IMR-90 (cell line): ENCODE measurements at regions not wholly inside any gene's neighbourhood (a gene's known extent, or its start where the extent isn't known, plus 50 kb on each side); places are given as distances from the start of the nearest gene placed in this dataset.

ENCODE experiments used
- ATAC-seq: fragments of 200-7000 bp; cut with Tn5 transposase; 2 replicates; pipeline ENCODE4 v1.9.1; 2020; ENCODE audit warnings: low read depth, mild to moderate bottlenecking, moderate library complexity
- BruUV-seq: library from RNA; stranded (reverse); fragments of 400-500 nt; replicated peaks from 2 replicates; lab custom pipeline; 2021; lab: Mats Ljungman, UMichigan
- CTCF ChIA-PET: fragments of 300-600 bp; formaldehyde crosslinking; extraction: SDS; loops from one replicate; lab custom pipeline; 2021; ENCODE audit warnings: antibody characterized with exemption; lab: Yijun Ruan, JAX
- POLR2A ChIA-PET: fragments of 300-600 bp; sonication (Branson Sonifier 250); formaldehyde crosslinking; loops from one replicate; lab custom pipeline; 2022; ENCODE audit warnings: antibody characterized with exemption; ENCODE audit not compliant: unreplicated experiment; lab: Charles Lee
- DNase-seq: peaks from one replicate; pipeline ENCODE4 v3.0.0; 2013
- H2AFZ ChIP-seq: replicated peaks from 2 replicates; pipeline ENCODE3; 2013; ENCODE audit warnings: low read length, mild to moderate bottlenecking; ENCODE audit not compliant: poor library complexity
- H2AK5ac ChIP-seq: 2 replicates; pipeline ENCODE4 v1.6.1; 2013; ENCODE audit warnings: low read depth, low read length, inconsistent platforms
- H2AK9ac ChIP-seq: replicated peaks from 2 replicates; pipeline ENCODE3; 2013; ENCODE audit warnings: mild to moderate bottlenecking, low read depth, low read length, moderate library complexity; ENCODE audit not compliant: poor library complexity
- H2BK120ac ChIP-seq: 2 replicates; pipeline ENCODE4 v1.6.1; 2013; ENCODE audit warnings: low read depth, low read length, inconsistent platforms
- H2BK15ac ChIP-seq: 3 replicates; pipeline ENCODE4 v1.6.1; 2013; ENCODE audit warnings: low read depth, low read length, inconsistent platforms
- H2BK20ac ChIP-seq: 2 replicates; pipeline ENCODE4 v1.6.1; 2013; ENCODE audit warnings: low read depth, mild to moderate bottlenecking, inconsistent platforms, low read length, moderate library complexity
- H2BK5ac ChIP-seq: 2 replicates; pipeline ENCODE4 v1.6.1; 2013; ENCODE audit warnings: mild to moderate bottlenecking, low read depth, low read length, inconsistent platforms; ENCODE audit not compliant: poor library complexity, severe bottlenecking
- H3K14ac ChIP-seq: replicated peaks from 2 replicates; pipeline ENCODE4 v1.6.1; 2013; ENCODE audit warnings: low read depth, low read length, inconsistent platforms
- H3K18ac ChIP-seq: 2 replicates; pipeline ENCODE4 v1.6.1; 2013; ENCODE audit warnings: low read depth, low read length, control low read depth
- H3K23ac ChIP-seq: 2 replicates; pipeline ENCODE4 v1.6.1; 2013; ENCODE audit warnings: low read depth, low read length, inconsistent platforms
- H3K27ac ChIP-seq: 2 replicates; pipeline ENCODE4 v1.5.1; 2013; ENCODE audit warnings: mild to moderate bottlenecking, control low read depth, low read length; ENCODE audit not compliant: insufficient read depth
- H3K27me3 ChIP-seq: 2 replicates; pipeline ENCODE4 v1.6.1; 2013; ENCODE audit warnings: low read length; ENCODE audit not compliant: control insufficient read depth, insufficient read depth
- H3K36me3 ChIP-seq: 2 replicates; pipeline ENCODE4 v1.6.1; 2013; ENCODE audit warnings: low read length, mixed read lengths; ENCODE audit not compliant: control insufficient read depth, insufficient read depth
- H3K4ac ChIP-seq: 2 replicates; pipeline ENCODE4 v1.6.1; 2013; ENCODE audit warnings: low read depth, low read length, inconsistent platforms
- H3K4me1 ChIP-seq: 2 replicates; pipeline ENCODE4 v1.6.1; 2013; ENCODE audit warnings: low read length, mixed read lengths; ENCODE audit not compliant: control insufficient read depth, insufficient read depth
- H3K4me2 ChIP-seq: 2 replicates; pipeline ENCODE4 v1.6.1; 2013; ENCODE audit warnings: low read depth, mild to moderate bottlenecking, control low read depth, low read length, moderate library complexity
- H3K4me3 ChIP-seq: 2 replicates; pipeline ENCODE4 v1.5.1; 2013; ENCODE audit warnings: low read depth, mild to moderate bottlenecking, control low read depth, low read length, moderate library complexity; ENCODE audit not compliant: insufficient read depth
- H3K56ac ChIP-seq: 2 replicates; pipeline ENCODE4 v1.6.1; 2013; ENCODE audit warnings: low read length, inconsistent platforms; ENCODE audit not compliant: insufficient read depth; ENCODE audit errors: extremely low read depth
- H3K79me1 ChIP-seq, 2 experiments: 2 replicates each; pipeline ENCODE4 v1.6.1; 2013; ENCODE audit warnings: low read length in 2 of 2, inconsistent platforms in 1 of 2, low read depth in 1 of 2
- H3K9ac ChIP-seq: 2 replicates; pipeline ENCODE4 v1.6.1; 2013; ENCODE audit warnings: low read depth, low read length, control low read depth
- H3K9me1 ChIP-seq: 2 replicates; pipeline ENCODE4 v1.6.1; 2013; ENCODE audit warnings: low read length, inconsistent platforms; ENCODE audit not compliant: insufficient read depth
- H3K9me3 ChIP-seq: 2 replicates; pipeline ENCODE4 v1.6.1; 2013; ENCODE audit warnings: low read length; ENCODE audit not compliant: control insufficient read depth, insufficient read depth
- H4K20me1 ChIP-seq: 2 replicates; pipeline ENCODE4 v1.6.1; 2013; ENCODE audit warnings: low read length, inconsistent platforms; ENCODE audit not compliant: insufficient read depth
- H4K5ac ChIP-seq: 2 replicates; pipeline ENCODE4 v1.6.1; 2013; ENCODE audit warnings: mild to moderate bottlenecking, low read depth, low read length, control low read depth
- H4K8ac ChIP-seq, 2 experiments: 2 replicates each; pipeline ENCODE4 v1.6.1; 2013; ENCODE audit warnings: low read depth in 2 of 2, low read length in 2 of 2, control low read depth in 1 of 2, inconsistent platforms in 1 of 2
- H4K91ac ChIP-seq: 2 replicates; pipeline ENCODE4 v1.6.1; 2013; ENCODE audit warnings: low read depth, low read length, inconsistent platforms; ENCODE audit not compliant: insufficient read depth
- ELK1 ChIP-seq: fragments of 150-350 bp; IDR thresholded peaks from 2 replicates; pipeline ENCODE4 v1.6.1; 2016; ENCODE audit warnings: low read depth, mild to moderate bottlenecking, low read length, moderate library complexity, borderline replicate concordance
- RCOR1 ChIP-seq: IDR thresholded peaks from 2 replicates; pipeline ENCODE4 v1.6.1; 2012; ENCODE audit warnings: mild to moderate bottlenecking, low read length, improper control_type of control experiment; ENCODE audit not compliant: insufficient replicate concordance
- SMC3 ChIP-seq: fragments of 150-350 bp; IDR thresholded peaks from 2 replicates; pipeline ENCODE4 v1.6.1; 2016; ENCODE audit warnings: low read depth, mild to moderate bottlenecking, antibody characterized with exemption, low read length, moderate library complexity
- WGBS, 2 experiments: methylation state at CpG; one replicate each; pipeline versions ENCODE4 v1.1.5 to v1.1.7; 2013; ENCODE audit warnings: missing lambda C conversion rate in 2 of 2; ENCODE audit not compliant: insufficient read length in 1 of 2; ENCODE audit errors: extremely low coverage in 2 of 2; 5-methylcytosine and 5-hydroxymethylcytosine counted together
- dilution Hi-C: fragments of 300-500 bp; cut with HindIII; formaldehyde crosslinking; loops from one replicate; pipeline ENCODE4 v1.14.3; 2018; ENCODE audit warnings: low sequenced_read_pairs; ENCODE audit not compliant: unreplicated experiment
- in situ Hi-C: fragments of 300-500 bp; cut with MboI; formaldehyde crosslinking; loops from 3 replicates; pipeline ENCODE4 v1.14.3; 2019; ENCODE audit warnings: low sequenced_read_pairs, inconsistent platforms, mixed read lengths
- intact Hi-C: fragments of 100-400 bp; cut with micrococcal nuclease; formaldehyde crosslinking; loops from 2 replicates; pipeline ENCODE4 v1.10.0; 2022
- TF ChIP-seq, protein P1 (sequence below): conservative IDR thresholded peaks from 2 replicates; pipeline ENCODE4 v1.5.1; 2012; ENCODE audit warnings: mild to moderate bottlenecking, low read depth, low read length, improper control_type of control experiment

DNA sequence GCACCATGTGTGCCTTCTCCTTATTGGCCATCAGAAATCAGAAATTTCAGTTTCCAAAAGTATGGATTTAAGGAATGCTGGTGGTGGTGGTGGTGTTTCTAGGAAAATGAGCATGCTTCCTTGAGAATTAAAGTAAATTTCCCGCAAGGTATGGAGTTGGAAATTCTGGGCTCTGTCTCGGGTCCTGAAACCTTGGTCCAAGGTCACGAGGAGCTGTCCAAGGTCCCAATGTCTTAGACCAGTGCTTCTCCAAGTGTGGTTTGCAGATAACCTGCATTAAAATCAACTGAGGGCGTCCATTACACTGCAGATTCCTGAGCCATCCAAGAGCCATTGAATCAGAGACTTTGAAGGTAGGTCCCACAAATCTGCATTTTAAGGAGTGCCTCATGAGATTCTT, 210.9 kb upstream of the PKDCC start:
- H4K91ac ChIP-seq, result no peak overlapping the region
- in situ Hi-C loops, result no loop called here
- H2BK20ac ChIP-seq, result no peak overlapping the region
- no peak overlapping the region for H3K4me2 ChIP-seq
- no peaks in the 10 kb centered on the region for H4K20me1 ChIP-seq
- no peak overlapping the region for H2BK120ac ChIP-seq
- TF ChIP-seq ELK1 (no peak), SMC3 (no peak), RCOR1 (peak; percentile 83)
- TF ChIP-seq, protein P1, sequence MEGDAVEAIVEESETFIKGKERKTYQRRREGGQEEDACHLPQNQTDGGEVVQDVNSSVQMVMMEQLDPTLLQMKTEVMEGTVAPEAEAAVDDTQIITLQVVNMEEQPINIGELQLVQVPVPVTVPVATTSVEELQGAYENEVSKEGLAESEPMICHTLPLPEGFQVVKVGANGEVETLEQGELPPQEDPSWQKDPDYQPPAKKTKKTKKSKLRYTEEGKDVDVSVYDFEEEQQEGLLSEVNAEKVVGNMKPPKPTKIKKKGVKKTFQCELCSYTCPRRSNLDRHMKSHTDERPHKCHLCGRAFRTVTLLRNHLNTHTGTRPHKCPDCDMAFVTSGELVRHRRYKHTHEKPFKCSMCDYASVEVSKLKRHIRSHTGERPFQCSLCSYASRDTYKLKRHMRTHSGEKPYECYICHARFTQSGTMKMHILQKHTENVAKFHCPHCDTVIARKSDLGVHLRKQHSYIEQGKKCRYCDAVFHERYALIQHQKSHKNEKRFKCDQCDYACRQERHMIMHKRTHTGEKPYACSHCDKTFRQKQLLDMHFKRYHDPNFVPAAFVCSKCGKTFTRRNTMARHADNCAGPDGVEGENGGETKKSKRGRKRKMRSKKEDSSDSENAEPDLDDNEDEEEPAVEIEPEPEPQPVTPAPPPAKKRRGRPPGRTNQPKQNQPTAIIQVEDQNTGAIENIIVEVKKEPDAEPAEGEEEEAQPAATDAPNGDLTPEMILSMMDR, result no peak
- H3K36me3 ChIP-seq, result no peaks in the 10 kb centered on the region
- no peak overlapping the region for H4K8ac ChIP-seq
- H3K9me1 ChIP-seq, result no peaks in the 10 kb centered on the region
- no peak overlapping the region for H4K5ac ChIP-seq
- dilution Hi-C loops, result no loop called here
- H3K9ac ChIP-seq, result no peak overlapping the region
- H2BK15ac ChIP-seq, result no peak overlapping the region
- H3K27ac ChIP-seq, result no peak overlapping the region
- H3K23ac ChIP-seq, result no peak overlapping the region
- no peaks in the 10 kb centered on the region for H3K79me1 ChIP-seq
- H2BK5ac ChIP-seq, result no peak overlapping the region
- ATAC-seq, result no peak
- intact Hi-C loops, result no loop called here
- BruUV-seq, result no TSS peak
- H3K56ac ChIP-seq, result no peak overlapping the region
- H2AFZ ChIP-seq, result no peak overlapping the region
- peak; percentile 58 for DNase-seq
- H2AK9ac ChIP-seq, result no peak overlapping the region
- ChIA-PET POLR2A (no interaction called here), CTCF (no interaction called here)
- no peaks in the 10 kb centered on the region for H3K9me3 ChIP-seq
- WGBS, 2 experiments, result 0% methylated on average over 3 of the region's 4 CpGs; no CpG with 5 or more reads in 1 of the 2 experiments
- no peaks in the 10 kb centered on the region; the same call in 1 of the 2 replicates for H3K4me1 ChIP-seq
- H3K27me3 ChIP-seq, result no peaks in the 10 kb centered on the region; the same call in 1 of the 2 replicates
- H3K14ac ChIP-seq, result no peak overlapping the region
- no peak overlapping the region for H3K4me3 ChIP-seq
- no peak overlapping the region for H3K18ac ChIP-seq
- no peak overlapping the region for H2AK5ac ChIP-seq
- no peak overlapping the region for H3K4ac ChIP-seq
